CD4-positive, alpha-beta T cell (primary cell): ENCODE measurements at regions not wholly inside any gene's neighbourhood (a gene's known extent, or its start where the extent isn't known, plus 50 kb on each side); places are given as distances from the start of the nearest gene placed in this dataset.

Source experiments
- ATAC-seq: fragments of 200-7000 bp; cut with Tn5 transposase; one replicate; pipeline ENCODE4 v1.10.0; 2022; ENCODE audit warnings: mild to moderate bottlenecking; ENCODE audit not compliant: poor library complexity
- CTCF ChIA-PET: fragments of 350-600 bp; sonication (Branson Sonifier 250); formaldehyde crosslinking; loops from one replicate; lab custom pipeline; 2021; ENCODE audit warnings: antibody characterized with exemption, inconsistent platforms; lab: Charles Lee
- POLR2A ChIA-PET: fragments of 350-600 bp; sonication (Branson Sonifier 250); formaldehyde crosslinking; loops from one replicate; lab custom pipeline; 2021; ENCODE audit warnings: antibody characterized with exemption, inconsistent platforms; lab: Charles Lee
- DNase-seq, 14 experiments: peaks; one replicate each; pipeline ENCODE4 v3.0.0-alpha.2; 2013 to 2020; ENCODE audit warnings: mixed read lengths in 2 of 14
- H3K27ac ChIP-seq, 2 donors: one replicate each; pipeline versions ENCODE4 v1.5.1 to v1.7.0; 2013; ENCODE audit warnings: low read length in 2 of 2, low read depth in 1 of 2, mild to moderate bottlenecking in 1 of 2
- H3K27me3 ChIP-seq, 2 experiments: 1 replicate in 1 of 2; 2 replicates in 1 of 2; pipeline versions ENCODE4 v1.6.1 to v1.7.0; 2013; ENCODE audit warnings: low read length in 2 of 2, control low read depth in 1 of 2, mild to moderate bottlenecking in 1 of 2, moderate library complexity in 1 of 2; ENCODE audit not compliant: insufficient read depth in 2 of 2, control insufficient read depth in 1 of 2
- H3K36me3 ChIP-seq: one replicate; pipeline ENCODE4 v1.6.1; 2013; ENCODE audit warnings: low read length, control low read depth; ENCODE audit not compliant: insufficient read depth
- H3K4me1 ChIP-seq: one replicate; pipeline ENCODE4 v1.6.1; 2013; ENCODE audit warnings: low read length, control low read depth; ENCODE audit not compliant: insufficient read depth
- H3K4me3 ChIP-seq: one replicate; pipeline ENCODE4 v1.5.1; 2013; ENCODE audit warnings: mild to moderate bottlenecking, low read length, moderate library complexity
- H3K9me3 ChIP-seq, 2 experiments: 1 replicate in 1 of 2; 2 replicates in 1 of 2; pipeline versions ENCODE4 v1.6.1 to v1.7.0; 2013; ENCODE audit warnings: low read length in 2 of 2, mild to moderate bottlenecking in 2 of 2, control low read depth in 1 of 2, moderate library complexity in 1 of 2; ENCODE audit not compliant: control insufficient read depth in 1 of 2, insufficient read depth in 1 of 2
- H3K27ac Mint-ChIP-seq: one replicate; pipeline ENCODE4 v1.8.0; 2020; ENCODE audit warnings: mixed read lengths
- H3K27me3 Mint-ChIP-seq: one replicate; pipeline ENCODE4 v1.8.0; 2021; ENCODE audit warnings: mixed read lengths
- H3K36me3 Mint-ChIP-seq: one replicate; pipeline ENCODE4 v1.8.0; 2021; ENCODE audit warnings: low read depth, mixed read lengths
- H3K4me1 Mint-ChIP-seq: one replicate; pipeline ENCODE4 v1.8.0; 2021; ENCODE audit warnings: low read depth, mixed read lengths
- H3K4me3 Mint-ChIP-seq: one replicate; pipeline ENCODE4 v1.8.0; 2020; ENCODE audit warnings: mild to moderate bottlenecking, mixed read lengths
- H3K9me3 Mint-ChIP-seq: one replicate; pipeline ENCODE4 v1.8.0; 2020; ENCODE audit warnings: mixed read lengths
- intact Hi-C, 2 experiments: fragments of 100-400 bp; cut with DNase I in 1 of 2; cut with micrococcal nuclease in 1 of 2; formaldehyde crosslinking; loops; one replicate each; pipeline versions ENCODE4 v1.15.1 to v1.9.0; 2023 to 2025; cut with DNase I, micrococcal nuclease
- TF ChIP-seq, protein P1 (sequence below): fragments of 200-600 bp; IDR thresholded peaks from one replicate; pipeline ENCODE4 v1.8.0; 2022; ENCODE audit warnings: antibody characterized with exemption, mild to moderate bottlenecking

DNA sequence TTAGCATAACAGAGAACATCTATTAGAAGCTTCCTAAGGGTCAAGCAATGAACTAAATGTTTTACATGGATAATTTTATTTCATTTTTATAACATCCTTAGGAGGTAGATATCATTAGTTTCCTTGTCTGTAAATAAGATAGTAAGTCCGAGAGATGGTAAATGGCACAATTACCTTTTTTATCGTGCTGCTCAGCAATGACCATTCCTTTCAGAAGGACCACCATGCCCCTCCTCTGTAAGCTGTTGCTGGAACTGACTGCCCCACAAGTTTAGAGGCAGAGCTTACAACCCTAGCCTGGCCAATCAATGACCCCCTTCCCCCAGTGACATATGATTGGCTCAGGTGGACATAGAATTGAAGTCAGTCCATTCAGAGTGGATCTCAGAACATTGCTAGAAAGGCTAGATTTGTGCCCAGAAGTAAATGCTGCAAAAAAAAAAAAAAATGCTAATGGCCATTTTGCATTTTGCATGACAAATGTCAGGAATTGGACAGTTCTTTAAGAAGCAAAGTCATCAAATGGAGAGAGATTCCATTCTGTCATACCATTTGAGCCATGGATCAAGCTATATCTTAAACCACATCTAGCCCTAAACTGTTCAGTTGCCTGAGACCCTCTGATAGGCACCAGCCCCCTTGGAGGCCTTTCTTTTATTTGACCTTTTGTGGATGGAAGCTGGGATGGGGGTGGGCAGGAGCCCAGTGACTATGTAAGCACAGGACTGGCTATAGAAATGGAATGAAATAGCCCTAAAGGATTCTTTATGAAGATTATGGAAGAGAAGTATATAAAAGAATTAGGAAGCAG, 668.3 kb downstream of the UQCRFS1 start:
- TF ChIP-seq, protein P1, sequence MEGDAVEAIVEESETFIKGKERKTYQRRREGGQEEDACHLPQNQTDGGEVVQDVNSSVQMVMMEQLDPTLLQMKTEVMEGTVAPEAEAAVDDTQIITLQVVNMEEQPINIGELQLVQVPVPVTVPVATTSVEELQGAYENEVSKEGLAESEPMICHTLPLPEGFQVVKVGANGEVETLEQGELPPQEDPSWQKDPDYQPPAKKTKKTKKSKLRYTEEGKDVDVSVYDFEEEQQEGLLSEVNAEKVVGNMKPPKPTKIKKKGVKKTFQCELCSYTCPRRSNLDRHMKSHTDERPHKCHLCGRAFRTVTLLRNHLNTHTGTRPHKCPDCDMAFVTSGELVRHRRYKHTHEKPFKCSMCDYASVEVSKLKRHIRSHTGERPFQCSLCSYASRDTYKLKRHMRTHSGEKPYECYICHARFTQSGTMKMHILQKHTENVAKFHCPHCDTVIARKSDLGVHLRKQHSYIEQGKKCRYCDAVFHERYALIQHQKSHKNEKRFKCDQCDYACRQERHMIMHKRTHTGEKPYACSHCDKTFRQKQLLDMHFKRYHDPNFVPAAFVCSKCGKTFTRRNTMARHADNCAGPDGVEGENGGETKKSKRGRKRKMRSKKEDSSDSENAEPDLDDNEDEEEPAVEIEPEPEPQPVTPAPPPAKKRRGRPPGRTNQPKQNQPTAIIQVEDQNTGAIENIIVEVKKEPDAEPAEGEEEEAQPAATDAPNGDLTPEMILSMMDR: no peak
- H3K9me3 ChIP-seq: peaks cover 0 to 31% of the 10 kb centered on the region in 2 experiments

DNA sequence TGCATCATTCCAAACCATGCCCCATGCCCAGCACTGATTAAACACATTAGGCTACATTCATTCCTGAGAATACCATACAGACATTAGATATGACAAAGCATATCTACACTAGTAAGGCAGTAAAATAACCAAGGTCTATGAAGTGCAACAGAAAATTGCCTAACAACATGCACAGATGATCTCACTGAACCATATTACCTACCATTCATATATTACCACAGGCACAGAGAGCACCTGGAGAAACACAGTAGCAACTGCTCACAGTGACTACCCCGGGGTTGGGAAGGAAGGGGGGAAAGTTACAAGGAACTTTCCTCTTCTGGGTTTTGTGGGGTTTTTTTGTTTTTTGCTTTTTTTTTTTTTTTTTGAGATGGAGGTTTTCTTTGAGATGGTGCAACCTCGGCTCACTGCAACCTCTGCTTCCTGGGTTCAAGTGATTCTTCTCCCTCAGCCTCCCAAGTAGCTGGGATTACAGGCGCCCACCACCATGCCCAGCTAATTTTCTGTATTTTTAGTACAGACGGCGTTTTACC, 669.6 kb downstream of the UQCRFS1 start:
- Histone ChIP-seq H3K27ac (no peak overlapping the region), H3K9me3 (peaks cover 0 to 28% of the 10 kb centered on the region in 2 experiments), H3K4me3 (no peak overlapping the region), H3K27me3 (no peaks in the 10 kb centered on the region), H3K4me1 (no peaks in the 10 kb centered on the region), H3K36me3 (no peaks in the 10 kb centered on the region)
- ChIA-PET POLR2A (no interaction called here), CTCF (no interaction called here)
- DNase-seq: no peak
- intact Hi-C loops: no loop called here
- Mint-ChIP-seq H3K4me1 (no peaks in the 10 kb centered on the region), H3K36me3 (no peaks in the 10 kb centered on the region), H3K27me3 (no peaks in the 10 kb centered on the region), H3K27ac (no peak overlapping the region), H3K4me3 (no peak overlapping the region), H3K9me3 (peaks cover under 1% of the 10 kb centered on the region)
- ATAC-seq: no peak
- TF ChIP-seq, protein P1: no peak

More for the DNA sequence above, 668.3 kb downstream of the UQCRFS1 start:
- Mint-ChIP-seq H3K4me3 (no peak overlapping the region), H3K9me3 (no peaks in the 10 kb centered on the region), H3K27me3 (no peaks in the 10 kb centered on the region), H3K4me1 (no peaks in the 10 kb centered on the region), H3K27ac (no peak overlapping the region), H3K36me3 (no peaks in the 10 kb centered on the region)
- ATAC-seq (no peak), DNase-seq (no peak)
- H3K27ac ChIP-seq: no peak overlapping the region
- H3K27me3 ChIP-seq: no peaks in the 10 kb centered on the region
- intact Hi-C loops: no loop called here
- H3K4me1 ChIP-seq: no peaks in the 10 kb centered on the region
- H3K4me3 ChIP-seq: no peak overlapping the region
- no peaks in the 10 kb centered on the region for H3K36me3 ChIP-seq
- ChIA-PET CTCF (no interaction called here), POLR2A (no interaction called here)

DNA sequence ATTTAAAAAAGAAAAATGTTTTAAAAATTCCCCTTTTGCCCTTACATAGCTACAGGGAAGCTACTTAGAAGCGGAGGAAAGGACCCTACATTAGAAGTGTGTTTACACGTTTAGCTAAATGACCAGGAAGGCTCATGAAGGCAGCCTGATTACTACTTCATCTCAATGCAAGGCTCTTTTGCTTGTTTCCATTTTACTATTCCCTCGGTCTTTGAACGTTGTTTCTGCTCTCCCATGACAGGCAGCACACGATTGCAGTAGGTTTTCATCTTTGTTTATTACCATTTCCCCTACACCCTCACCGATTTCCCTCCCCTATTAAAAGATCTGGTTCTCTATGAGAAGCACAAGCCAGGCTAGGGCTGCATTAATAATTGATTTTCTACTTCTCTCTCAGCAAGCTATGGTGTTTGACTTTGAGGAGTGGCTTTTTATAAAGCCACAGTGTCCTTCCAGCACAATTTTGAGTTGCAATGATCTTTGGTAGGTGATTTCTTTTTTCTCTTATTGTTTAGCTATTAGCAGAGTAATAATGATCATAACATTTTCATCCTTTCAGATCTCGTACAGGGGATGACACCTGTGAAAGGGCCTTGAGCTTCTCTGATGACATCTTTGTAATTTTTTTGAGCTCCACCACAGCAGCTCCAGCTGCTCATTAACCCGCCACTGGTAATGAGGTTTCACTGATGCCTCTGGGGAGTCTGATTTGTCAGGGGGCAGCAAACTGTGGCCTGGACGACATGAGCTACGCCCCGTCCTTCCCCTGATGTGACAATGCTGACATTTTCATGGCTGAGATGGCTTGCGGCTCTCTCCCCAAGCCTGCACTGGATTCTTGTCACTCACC, 670.3 kb downstream of the UQCRFS1 start:
- CTCF ChIA-PET: no interaction called here
- no peak overlapping the region for H3K27ac Mint-ChIP-seq
- TF ChIP-seq, protein P1: no peak

More for the DNA sequence above, 670.3 kb downstream of the UQCRFS1 start:
- peaks cover 3% of the 10 kb centered on the region for H3K9me3 Mint-ChIP-seq
- H3K4me1 Mint-ChIP-seq: no peaks in the 10 kb centered on the region
- Histone ChIP-seq H3K4me3 (no peak overlapping the region), H3K9me3 (peaks cover 5 to 28% of the 10 kb centered on the region in 2 experiments), H3K36me3 (no peaks in the 10 kb centered on the region), H3K27me3 (no peaks in the 10 kb centered on the region), H3K4me1 (no peaks in the 10 kb centered on the region), H3K27ac (no peak overlapping the region)
- intact Hi-C loops: no loop called here
- no peaks in the 10 kb centered on the region for H3K36me3 Mint-ChIP-seq
- no peaks in the 10 kb centered on the region for H3K27me3 Mint-ChIP-seq
- DNase-seq: no peak
- POLR2A ChIA-PET: no interaction called here
- H3K4me3 Mint-ChIP-seq: no peak overlapping the region
- ATAC-seq: no peak
